ENCODE measurements at regions not wholly inside any gene's neighbourhood (a gene's known extent, or its start where the extent isn't known, plus 50 kb on each side); places are given as distances from the start of the nearest gene placed in this dataset.

- no peak for TF ChIP-seq REST (IDR thresholded peaks at IDR 0.05; ENCODE audit: unreplicated experiment)
- TF ChIP-seq POLR2AphosphoS5 (IDR thresholded peaks at IDR 0.05; ENCODE audit: low read depth): no peak
- no peak for TF ChIP-seq CREB1 (CRISPR knock-in tag; IDR thresholded peaks at IDR 0.05; ENCODE audit: low read depth)
- no peak for TF ChIP-seq ZNF331 (CRISPR knock-in tag; IDR thresholded peaks at IDR 0.05; ENCODE audit: low read depth)
- no peak for TF ChIP-seq ZNF114 (CRISPR knock-in tag; IDR thresholded peaks at IDR 0.05)
- TF ChIP-seq EZH2phosphoT487 (IDR thresholded peaks at IDR 0.05; ENCODE audit: unreplicated experiment): no peak
These were observed 1466.4 kb downstream of the PLA2G4A start (continued) for GRCh38 chr1:188295157-188295556.

GRCh38 chr1:188302746-188303145, 1474.0 kb downstream of the PLA2G4A start:
- Histone ChIP-seq H2AFZ (no peak overlapping the region), H4K20me1 (replicated peaks; ENCODE audit: insufficient read depth) (no peaks in the 10 kb centered on the region), H3K9me2 (ENCODE audit: insufficient read depth) (no peaks in the 10 kb centered on the region), H3K27me3 (ENCODE audit: insufficient read depth) (no peaks in the 10 kb centered on the region), H3K4me3 (no peak overlapping the region), H3K27ac (ENCODE audit: low read depth) (no peak overlapping the region), H3K4me2 (no peak overlapping the region), H3K4me1 (ENCODE audit: insufficient read depth) (no peaks in the 10 kb centered on the region), H3F3A (replicated peaks; ENCODE audit: low read depth) (no peaks in the 10 kb centered on the region), H3K79me2 (replicated peaks; ENCODE audit: insufficient read depth) (no peaks in the 10 kb centered on the region), H3K36me3 (ENCODE audit: insufficient read depth) (no peaks in the 10 kb centered on the region)
- ATAC-seq (no peak), DNase-seq (ENCODE audit: low spot score) (no peak)
- Mint-ChIP-seq H3K4me3 (no peak overlapping the region), H3K4me1 (peaks cover 4% of the 10 kb centered on the region; the same call in 2 of the 3 replicates), H3K36me3 (ENCODE audit: low read depth) (peaks cover 4% of the 10 kb centered on the region; the same call in 1 of the 3 replicates), H3K27ac (no peak overlapping the region), H3K27me3 (ENCODE audit: insufficient read depth, low read depth, poor library complexity) (no peaks in the 10 kb centered on the region), H3K9me3 (peaks cover 4% of the 10 kb centered on the region; the same call in 1 of the 3 replicates)
- TF ChIP-seq EZH2 (IDR thresholded peaks at IDR 0.05; ENCODE audit: low read depth, unreplicated experiment): no peak
- no peak for TF ChIP-seq CTCF (conservative IDR thresholded peaks at IDR 0.05; ENCODE audit: low read depth in 2 of 2)
- TF ChIP-seq STAT1 (IDR thresholded peaks at IDR 0.05; ENCODE audit: unreplicated experiment): no peak
- no peak for TF ChIP-seq REST (IDR thresholded peaks at IDR 0.05; ENCODE audit: unreplicated experiment)
- no peak for TF ChIP-seq ZNF114 (CRISPR knock-in tag; IDR thresholded peaks at IDR 0.05)
- no peak for TF ChIP-seq ETS1 (IDR thresholded peaks at IDR 0.05)
- TF ChIP-seq NANOG (IDR thresholded peaks at IDR 0.05; ENCODE audit: borderline replicate concordance): no peak

Measured in GM23338 (cell line).